Transverse colon (tissue), 4 donors: ENCODE measurements at regions not wholly inside any gene's neighbourhood (a gene's known extent, or its start where the extent isn't known, plus 50 kb on each side); places are given as distances from the start of the nearest gene placed in this dataset.

ENCODE experiments used
- DNase-seq: peaks from one replicate; pipeline ENCODE4 v3.0.0-alpha.2; 2019
- H3K27ac ChIP-seq, 4 donors: fragments of 200-600 bp; sonication (generic); 2 replicates each; pipeline ENCODE4 v1.5.1; 2016 to 2018; ENCODE audit warnings: inconsistent platforms in 4 of 4
- H3K27me3 ChIP-seq: fragments of 200-600 bp; sonication (generic); 2 replicates; pipeline ENCODE4 v1.5.1; 2017; ENCODE audit warnings: inconsistent platforms
- H3K36me3 ChIP-seq, 4 donors: fragments of 200-600 bp; sonication (generic); 2 replicates each; pipeline ENCODE4 v1.5.1; 2017 to 2019; ENCODE audit warnings: inconsistent platforms in 4 of 4
- H3K4me1 ChIP-seq, 4 donors: fragments of 200-600 bp; sonication (generic); 2 replicates each; pipeline ENCODE4 v1.5.1; 2017 to 2020; ENCODE audit warnings: inconsistent platforms in 4 of 4
- H3K4me3 ChIP-seq, 4 donors: fragments of 200-600 bp; sonication (generic); 1 replicate in 1 of 4; 2 replicates in 3 of 4; pipeline versions ENCODE4 v1.5.1 to v1.6.1; 2017 to 2019; ENCODE audit warnings: inconsistent platforms in 4 of 4
- H3K9me3 ChIP-seq, 2 donors: fragments of 200-600 bp; sonication (generic); 2 replicates each; pipeline ENCODE4 v1.5.1; 2017 to 2019; ENCODE audit warnings: inconsistent platforms in 2 of 2
- EP300 ChIP-seq: sonication (generic); formaldehyde crosslinking; IDR thresholded peaks from one replicate; pipeline ENCODE4 v1.6.1; 2017; ENCODE audit warnings: antibody characterized with exemption, low read depth
- POLR2A ChIP-seq: fragments of 450-650 bp; IDR thresholded peaks from one replicate; pipeline ENCODE4 v1.6.1; 2016; ENCODE audit warnings: antibody characterized with exemption, mild to moderate bottlenecking, moderate library complexity
- POLR2AphosphoS5 ChIP-seq, 3 donors: sonication (generic); formaldehyde crosslinking; IDR thresholded peaks; one replicate each; pipeline ENCODE4 v1.6.1; 2016; ENCODE audit warnings: antibody characterized with exemption in 3 of 3
- WGBS, 2 donors: methylation state at CpG; one replicate each; pipeline ENCODE4 v1.1.5; 2018; ENCODE audit warnings: low coverage in 1 of 2; 5-methylcytosine and 5-hydroxymethylcytosine counted together
- in situ Hi-C, 4 donors: fragments of 200-750 bp; cut with MboI; loops; one replicate each; pipeline versions ENCODE4 v1.15.0 to v1.15.1; 2017; ENCODE audit warnings: low sequenced_read_pairs in 3 of 4, low pct_ligation_motif_present in 1 of 4, low pct_unique_long_range_greater_than_20kb in 1 of 4
- intact Hi-C: fragments of 100-400 bp; cut with DNase I; formaldehyde crosslinking; loops from one replicate; pipeline ENCODE4 v1.15.1; 2023; ENCODE audit warnings: low total_unique reads
- TF ChIP-seq, protein P1 (sequence below), 5 experiments: fragments of 200-600 bp in 3 of 5; fragments of 450-650 bp in 2 of 5; sonication (generic) in 3 of 5; IDR thresholded peaks; 1 replicate in 2 of 5; 2 replicates in 3 of 5; pipeline ENCODE4 v1.5.1; 2016 to 2017; ENCODE audit warnings: antibody characterized with exemption in 5 of 5, inconsistent platforms in 3 of 5, mild to moderate bottlenecking in 2 of 5, moderate library complexity in 1 of 5

DNA sequence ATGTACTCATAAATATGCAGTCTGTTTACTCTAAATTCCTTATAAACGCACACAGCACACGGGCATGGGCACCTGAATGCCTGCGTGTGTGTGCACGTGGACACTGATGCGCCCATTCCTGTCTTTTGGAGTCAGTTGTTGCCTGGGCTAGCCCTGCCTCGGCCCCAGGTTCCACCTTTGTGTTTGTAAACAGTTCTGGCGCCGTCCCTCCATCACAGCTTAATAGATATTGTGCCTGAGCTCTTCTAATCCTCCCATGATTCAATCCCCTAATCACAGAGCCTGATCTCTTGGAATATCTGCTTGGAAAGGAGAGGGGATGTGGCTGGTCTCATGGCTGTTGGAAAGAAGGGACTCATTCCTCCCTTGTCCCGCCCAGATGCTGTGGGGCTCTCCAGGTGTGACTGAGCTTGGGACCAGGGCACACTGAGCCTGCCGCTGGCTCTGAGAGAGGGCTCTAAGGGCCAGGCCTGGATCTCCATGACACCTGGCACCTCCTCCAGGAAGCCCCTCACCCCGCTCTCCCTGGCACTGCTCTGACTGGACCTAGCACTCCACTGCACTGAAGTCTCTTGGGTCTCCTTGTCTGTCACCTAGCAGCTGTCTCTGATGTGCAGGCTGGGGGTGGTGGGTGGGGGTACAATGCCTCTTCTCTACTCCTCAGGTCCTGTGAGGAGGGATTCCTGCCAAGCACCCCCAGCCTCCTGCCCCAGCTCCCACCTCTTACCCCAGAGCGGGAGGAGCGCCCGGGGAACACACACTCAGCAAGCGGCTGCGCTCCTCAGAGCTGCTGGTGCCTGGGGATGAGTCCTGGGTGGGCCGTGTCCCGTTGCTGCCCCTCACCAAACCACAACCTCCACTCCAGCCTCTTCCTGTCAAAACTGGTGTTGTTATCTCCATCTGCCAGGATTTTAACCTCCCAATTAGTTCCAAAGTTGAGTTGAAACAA, 181.3 kb downstream of the INHBB start:
- DNase-seq: no peak
- H3K36me3 ChIP-seq: no peaks in the 10 kb centered on the region
- in situ Hi-C loops (no loop called here), intact Hi-C loops (no loop called here)
- H3K9me3 ChIP-seq: no peaks in the 10 kb centered on the region
- no peak overlapping the region for H3K27ac ChIP-seq
- TF ChIP-seq EP300 (no peak), POLR2AphosphoS5 (IDR thresholded peaks at IDR 0.05) (no peak), POLR2A (no peak)
- TF ChIP-seq, protein P1, sequence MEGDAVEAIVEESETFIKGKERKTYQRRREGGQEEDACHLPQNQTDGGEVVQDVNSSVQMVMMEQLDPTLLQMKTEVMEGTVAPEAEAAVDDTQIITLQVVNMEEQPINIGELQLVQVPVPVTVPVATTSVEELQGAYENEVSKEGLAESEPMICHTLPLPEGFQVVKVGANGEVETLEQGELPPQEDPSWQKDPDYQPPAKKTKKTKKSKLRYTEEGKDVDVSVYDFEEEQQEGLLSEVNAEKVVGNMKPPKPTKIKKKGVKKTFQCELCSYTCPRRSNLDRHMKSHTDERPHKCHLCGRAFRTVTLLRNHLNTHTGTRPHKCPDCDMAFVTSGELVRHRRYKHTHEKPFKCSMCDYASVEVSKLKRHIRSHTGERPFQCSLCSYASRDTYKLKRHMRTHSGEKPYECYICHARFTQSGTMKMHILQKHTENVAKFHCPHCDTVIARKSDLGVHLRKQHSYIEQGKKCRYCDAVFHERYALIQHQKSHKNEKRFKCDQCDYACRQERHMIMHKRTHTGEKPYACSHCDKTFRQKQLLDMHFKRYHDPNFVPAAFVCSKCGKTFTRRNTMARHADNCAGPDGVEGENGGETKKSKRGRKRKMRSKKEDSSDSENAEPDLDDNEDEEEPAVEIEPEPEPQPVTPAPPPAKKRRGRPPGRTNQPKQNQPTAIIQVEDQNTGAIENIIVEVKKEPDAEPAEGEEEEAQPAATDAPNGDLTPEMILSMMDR (IDR thresholded peaks at IDR 0.05): no peak
- no peaks in the 10 kb centered on the region for H3K4me1 ChIP-seq
- H3K27me3 ChIP-seq: peaks cover 24% of the 10 kb centered on the region
- 44 to 80% methylated on average over 5 to 18 of the region's 18 CpGs for WGBS, 2 donors
- H3K4me3 ChIP-seq: no peak overlapping the region

DNA sequence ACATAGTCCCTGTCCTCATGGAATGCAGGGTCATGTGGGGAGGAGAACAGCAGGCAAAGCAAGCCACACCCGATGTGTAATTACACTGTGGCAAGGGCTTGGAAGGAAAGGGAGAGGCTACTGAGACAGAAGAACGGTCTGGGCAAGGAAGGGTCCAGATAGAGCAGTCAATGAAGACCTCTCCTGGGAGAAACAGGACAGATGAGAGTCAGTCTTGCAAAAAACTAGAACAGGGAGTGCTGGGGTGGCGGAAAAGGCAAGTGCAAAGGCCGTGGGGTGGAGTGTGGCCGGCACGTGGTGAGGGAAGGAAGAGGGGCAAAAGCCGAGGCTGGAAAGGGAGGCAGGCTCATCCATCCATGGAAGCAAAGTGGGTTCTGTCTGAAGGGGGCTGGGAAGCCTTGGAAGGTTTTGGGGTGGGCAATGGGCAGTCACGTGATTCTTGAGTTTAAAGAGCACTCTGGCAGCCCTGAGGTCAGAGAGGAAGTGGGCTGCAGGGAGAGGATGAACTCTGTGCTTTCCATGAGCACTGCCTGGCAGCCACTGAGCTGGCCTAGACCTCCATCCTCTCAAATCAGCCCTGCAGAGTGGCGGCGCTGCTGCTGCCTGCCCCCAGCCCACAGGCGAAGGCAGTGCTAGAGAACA, 182.2 kb downstream of the INHBB start:
- in situ Hi-C loops (no loop called here), intact Hi-C loops (no loop called here)
- no peaks in the 10 kb centered on the region for H3K4me1 ChIP-seq
- DNase-seq: no peak
- no peaks in the 10 kb centered on the region for H3K36me3 ChIP-seq
- peaks cover 15% of the 10 kb centered on the region for H3K27me3 ChIP-seq
- no peaks in the 10 kb centered on the region for H3K9me3 ChIP-seq
- H3K27ac ChIP-seq: no peak overlapping the region
- WGBS, 2 donors: 45 to 57% methylated on average over 7 to 11 of the region's 11 CpGs
- H3K4me3 ChIP-seq: no peak overlapping the region
- no peak for TF ChIP-seq POLR2AphosphoS5 (IDR thresholded peaks at IDR 0.05)
- TF ChIP-seq EP300: no peak
- TF ChIP-seq POLR2A: no peak
- TF ChIP-seq, protein P1 (IDR thresholded peaks at IDR 0.05): no peak

DNA sequence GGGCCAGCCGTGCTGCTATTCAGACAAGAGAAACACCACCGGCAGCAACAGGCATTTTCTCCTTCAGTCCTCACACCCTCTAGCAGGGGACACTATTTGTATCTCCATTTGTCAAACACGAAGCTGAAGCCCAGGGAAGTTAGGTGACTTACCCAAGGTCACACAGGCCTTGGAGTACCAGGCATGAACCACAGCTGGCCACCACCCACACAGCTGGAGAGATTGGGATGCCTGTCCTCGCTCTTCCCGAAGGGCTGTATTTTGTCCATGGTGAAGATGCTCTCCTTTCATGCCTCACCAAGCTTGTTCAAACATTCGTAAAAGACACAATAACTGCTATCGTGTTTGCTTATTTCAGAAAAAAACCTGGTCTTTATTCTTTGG, 182.7 kb downstream of the INHBB start:
- Histone ChIP-seq H3K4me3 (no peak overlapping the region), H3K27ac (no peak overlapping the region), H3K36me3 (no peaks in the 10 kb centered on the region), H3K27me3 (peaks cover 12% of the 10 kb centered on the region), H3K4me1 (no peaks in the 10 kb centered on the region), H3K9me3 (no peaks in the 10 kb centered on the region)
- in situ Hi-C loops (no loop called here), intact Hi-C loops (no loop called here)
- TF ChIP-seq POLR2A (no peak), POLR2AphosphoS5 (IDR thresholded peaks at IDR 0.05) (no peak), EP300 (no peak)
- TF ChIP-seq, protein P1 (IDR thresholded peaks at IDR 0.05): no peak
- WGBS, 2 donors: 79 to 84% methylated on average over 4 to 6 of the region's 7 CpGs
- DNase-seq: no peak

DNA sequence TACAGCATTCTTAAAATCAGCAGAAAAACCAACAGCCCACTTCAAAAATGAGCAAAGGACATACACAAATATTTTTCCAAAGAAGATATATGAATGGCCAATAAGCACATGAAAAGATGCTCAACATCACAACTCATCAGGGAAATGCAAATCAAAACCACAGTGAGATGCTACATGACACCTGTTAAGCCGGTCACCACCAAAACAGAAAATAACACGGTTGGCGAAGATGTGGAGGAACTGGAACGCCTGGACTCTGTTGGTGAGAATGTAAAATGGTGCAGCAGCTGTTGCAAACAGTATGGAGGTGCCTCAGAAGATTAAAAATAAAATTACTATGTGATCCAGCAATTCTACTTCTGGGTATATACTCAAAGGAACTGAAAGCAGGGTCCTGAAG, 184.8 kb downstream of the INHBB start:
- TF ChIP-seq, protein P1 (IDR thresholded peaks at IDR 0.05): no peak
- TF ChIP-seq EP300 (no peak), POLR2A (no peak), POLR2AphosphoS5 (IDR thresholded peaks at IDR 0.05) (no peak)
- Histone ChIP-seq H3K4me3 (no peak overlapping the region), H3K36me3 (no peaks in the 10 kb centered on the region), H3K27me3 (no peaks in the 10 kb centered on the region), H3K27ac (no peak overlapping the region), H3K9me3 (no peaks in the 10 kb centered on the region), H3K4me1 (no peaks in the 10 kb centered on the region)
- WGBS, 2 donors: 91% methylated on average over 4 of the region's 4 CpGs; no CpG with 5 or more reads in 1 of the 2 donors
- no peak for DNase-seq
- in situ Hi-C loops (no loop called here), intact Hi-C loops (no loop called here)
